ENCODE measurements at regions not wholly inside any gene's neighbourhood (a gene's known extent, or its start where the extent isn't known, plus 50 kb on each side); places are given as distances from the start of the nearest gene placed in this dataset.

GRCh38 chr11:90594658-90595057 is 371.8 kb upstream of the CHORDC1 start:
- no peaks in the 10 kb centered on the region for H3K27me3 Mint-ChIP-seq (ENCODE audit: unreplicated experiment)
- H3K4me3 Mint-ChIP-seq (ENCODE audit: unreplicated experiment), result no peak overlapping the region
- no peak for TF ChIP-seq CTCF (IDR thresholded peaks at IDR 0.05; ENCODE audit: unreplicated experiment)
- H3K36me3 Mint-ChIP-seq (ENCODE audit: low read depth, unreplicated experiment), result no peaks in the 10 kb centered on the region
- DNase-seq (ENCODE audit: low spot score), result no peak
- no peaks in the 10 kb centered on the region for H3K4me1 Mint-ChIP-seq (ENCODE audit: unreplicated experiment)
- H3K27ac Mint-ChIP-seq (ENCODE audit: unreplicated experiment), result no peak overlapping the region
- H3K9me3 Mint-ChIP-seq (ENCODE audit: unreplicated experiment), result no peaks in the 10 kb centered on the region

GRCh38 chr11:90593099-90593498 is 370.2 kb upstream of the CHORDC1 start:
- no peak overlapping the region for H3K4me3 Mint-ChIP-seq (ENCODE audit: unreplicated experiment)
- H3K9me3 Mint-ChIP-seq (ENCODE audit: unreplicated experiment), result no peaks in the 10 kb centered on the region
- no peak for DNase-seq (ENCODE audit: low spot score)
- no peaks in the 10 kb centered on the region for H3K4me1 Mint-ChIP-seq (ENCODE audit: unreplicated experiment)
- no peak for TF ChIP-seq CTCF (IDR thresholded peaks at IDR 0.05; ENCODE audit: unreplicated experiment)
- no peaks in the 10 kb centered on the region for H3K36me3 Mint-ChIP-seq (ENCODE audit: low read depth, unreplicated experiment)
- no peak overlapping the region for H3K27ac Mint-ChIP-seq (ENCODE audit: unreplicated experiment)
- H3K27me3 Mint-ChIP-seq (ENCODE audit: unreplicated experiment), result no peaks in the 10 kb centered on the region

GRCh38 chr11:90590286-90590685 is 367.4 kb upstream of the CHORDC1 start:
- Mint-ChIP-seq H3K9me3 (ENCODE audit: unreplicated experiment) (no peaks in the 10 kb centered on the region), H3K27ac (ENCODE audit: unreplicated experiment) (no peak overlapping the region), H3K4me3 (ENCODE audit: unreplicated experiment) (no peak overlapping the region), H3K4me1 (ENCODE audit: unreplicated experiment) (no peaks in the 10 kb centered on the region), H3K36me3 (ENCODE audit: low read depth, unreplicated experiment) (no peaks in the 10 kb centered on the region), H3K27me3 (ENCODE audit: unreplicated experiment) (no peaks in the 10 kb centered on the region)
- no peak for TF ChIP-seq CTCF (IDR thresholded peaks at IDR 0.05; ENCODE audit: unreplicated experiment)
- DNase-seq (ENCODE audit: low spot score), result no peak

- Mint-ChIP-seq H3K36me3 (ENCODE audit: low read depth, unreplicated experiment) (no peaks in the 10 kb centered on the region), H3K4me1 (ENCODE audit: unreplicated experiment) (no peaks in the 10 kb centered on the region), H3K4me3 (ENCODE audit: unreplicated experiment) (no peak overlapping the region), H3K27ac (ENCODE audit: unreplicated experiment) (no peak overlapping the region), H3K27me3 (ENCODE audit: unreplicated experiment) (no peaks in the 10 kb centered on the region), H3K9me3 (ENCODE audit: unreplicated experiment) (no peaks in the 10 kb centered on the region)
- DNase-seq (ENCODE audit: low spot score), result no peak
- no peak for TF ChIP-seq CTCF (IDR thresholded peaks at IDR 0.05; ENCODE audit: unreplicated experiment)
These were observed 366.9 kb upstream of the CHORDC1 start for GRCh38 chr11:90589735-90590134.

DNA sequence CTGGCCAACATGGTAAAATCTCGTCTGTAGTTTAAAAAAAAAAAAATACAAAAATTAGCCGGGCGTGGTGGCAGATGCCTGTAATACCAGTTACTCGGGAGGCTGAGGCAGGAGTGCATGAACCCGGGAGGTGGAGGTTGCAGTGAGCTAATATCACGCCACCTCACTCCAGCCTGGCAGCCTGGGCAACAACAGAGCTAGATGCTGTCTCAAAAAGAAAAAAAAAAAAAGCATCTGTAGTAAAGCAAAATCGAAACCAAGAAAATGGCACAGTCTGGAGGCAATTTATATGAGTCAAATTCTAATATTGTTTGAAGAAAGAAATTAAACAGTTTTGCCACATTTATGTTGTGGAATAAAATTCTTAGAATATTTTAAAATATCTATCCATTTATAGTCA is 365.0 kb upstream of the CHORDC1 start:
- Mint-ChIP-seq H3K9me3 (ENCODE audit: unreplicated experiment) (no peaks in the 10 kb centered on the region), H3K36me3 (ENCODE audit: low read depth, unreplicated experiment) (no peaks in the 10 kb centered on the region), H3K27me3 (ENCODE audit: unreplicated experiment) (no peaks in the 10 kb centered on the region), H3K4me3 (ENCODE audit: unreplicated experiment) (no peak overlapping the region), H3K4me1 (ENCODE audit: unreplicated experiment) (no peaks in the 10 kb centered on the region), H3K27ac (ENCODE audit: unreplicated experiment) (no peak overlapping the region)
- TF ChIP-seq CTCF (IDR thresholded peaks at IDR 0.05; ENCODE audit: unreplicated experiment), result no peak
- DNase-seq (ENCODE audit: low spot score), result no peak
